HG02571 (cell line): ENCODE measurements at regions not wholly inside any gene's neighbourhood (a gene's known extent, or its start where the extent isn't known, plus 50 kb on each side); places are given as distances from the start of the nearest gene placed in this dataset.
"Not testable (repeated sequence)": the region's sequence is repeated elsewhere in the genome, so short reads cannot be mapped to it uniquely, and the experiment has no call there.

Experiments used
- ATAC-seq: cut with Tn5 transposase; IDR thresholded peaks from one replicate; pipeline ENCODE4 v1.9.1; 2021; ENCODE audit warnings: mild to moderate bottlenecking, moderate library complexity; ENCODE audit not compliant: unreplicated experiment

- ATAC-seq = no peak
These were observed 268.0 kb upstream of the PROK2 start for GRCh38 chr3:72052841-72053409.

DNA sequence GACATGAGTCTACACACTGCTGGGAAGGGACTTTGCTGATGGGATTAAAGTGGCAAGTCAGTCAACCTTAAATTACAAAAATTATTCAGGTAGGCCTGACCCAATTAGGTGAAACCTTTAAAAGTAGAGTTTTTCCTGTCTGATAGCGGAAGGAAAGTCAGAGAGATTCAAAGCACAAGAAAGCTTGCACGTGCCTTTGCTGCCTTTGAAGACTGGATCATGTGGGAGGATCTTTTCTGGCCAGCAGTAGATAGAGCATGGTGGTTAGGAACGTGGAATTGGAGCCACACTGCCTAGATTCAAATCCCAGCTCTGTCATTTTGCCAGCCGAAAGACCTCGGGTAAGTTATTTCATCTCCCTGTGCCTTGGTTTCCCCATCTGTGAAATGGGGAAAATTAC, 265.8 kb upstream of the PROK2 start:
- no peak for ATAC-seq

- no peak for ATAC-seq
These were observed 265.2 kb upstream of the PROK2 start for GRCh38 chr3:72050048-72050632.

GRCh38 chr3:72049300-72049699, 264.4 kb upstream of the PROK2 start:
- ATAC-seq = no peak

DNA sequence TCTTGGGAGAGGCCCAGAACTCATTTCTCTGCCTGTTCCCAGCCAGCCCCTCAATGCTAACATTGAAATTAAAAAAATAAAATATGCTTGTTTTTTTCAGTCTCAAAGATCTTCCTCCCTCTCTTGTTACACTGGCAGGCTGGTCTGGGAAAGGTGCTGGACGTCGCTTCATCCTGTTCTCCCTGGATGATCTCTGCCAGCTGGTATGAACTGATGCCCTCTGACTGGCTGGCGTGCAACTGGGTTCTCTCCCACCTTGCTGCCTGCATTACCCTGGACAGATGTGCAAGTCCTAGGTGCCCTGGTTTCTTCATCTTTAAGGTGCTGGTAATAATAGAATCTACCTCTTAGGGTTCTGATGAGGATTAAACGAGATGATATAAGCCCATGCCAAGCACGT, 263.9 kb upstream of the PROK2 start:
- no peak for ATAC-seq

- no peak for ATAC-seq
These were observed 262.4 kb upstream of the PROK2 start for GRCh38 chr3:72047221-72047871.

- ATAC-seq = no peak
These were observed 259.4 kb upstream of the PROK2 start for GRCh38 chr3:72044231-72044855.

DNA sequence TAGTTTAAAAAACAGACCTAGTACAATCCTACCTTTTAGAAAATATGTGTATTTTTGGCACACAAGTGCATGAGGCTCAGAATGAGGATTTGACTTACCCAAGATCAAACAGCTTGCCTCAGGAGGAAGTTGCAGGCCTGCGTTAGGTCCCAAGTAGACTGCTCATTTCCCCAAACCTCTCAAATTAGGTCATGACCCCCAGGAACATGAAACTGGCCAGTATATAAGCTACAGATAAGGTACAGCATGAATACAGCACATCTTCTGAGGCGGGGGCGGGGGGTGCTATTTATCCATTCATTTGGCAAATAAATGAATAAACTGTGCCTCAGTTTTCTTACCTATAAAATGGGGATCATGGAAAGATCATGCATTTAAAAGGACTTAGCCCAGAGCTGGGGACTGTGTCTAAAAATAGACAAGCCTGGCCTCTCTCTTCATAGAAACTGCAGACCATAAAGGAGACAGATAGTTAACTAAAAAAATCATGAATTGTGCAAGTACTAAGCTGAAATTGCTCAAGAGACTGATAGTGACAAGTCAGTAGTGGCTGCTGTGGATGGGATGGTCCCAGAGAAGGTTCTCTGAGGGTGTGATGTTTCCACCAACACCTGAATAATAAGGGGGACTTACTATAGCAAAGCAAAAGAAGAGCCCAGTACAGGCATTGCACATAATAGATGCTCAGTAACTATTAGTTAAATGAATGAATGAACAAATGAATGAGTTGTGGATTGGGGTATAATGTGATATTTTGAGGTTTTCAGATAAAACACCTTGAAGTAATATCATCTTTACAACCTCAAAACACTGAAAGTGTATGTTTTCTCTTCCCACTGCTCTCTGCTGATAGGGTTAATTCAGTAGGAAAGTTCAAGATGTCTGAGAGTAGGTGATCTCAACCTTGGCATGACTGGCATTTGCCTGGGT, 258.5 kb upstream of the PROK2 start:
- ATAC-seq = no peak

- ATAC-seq = no peak
These were observed 257.7 kb upstream of the PROK2 start for GRCh38 chr3:72042397-72043203.

GRCh38 chr3:72041511-72041910, 256.6 kb upstream of the PROK2 start:
- ATAC-seq = no peak

DNA sequence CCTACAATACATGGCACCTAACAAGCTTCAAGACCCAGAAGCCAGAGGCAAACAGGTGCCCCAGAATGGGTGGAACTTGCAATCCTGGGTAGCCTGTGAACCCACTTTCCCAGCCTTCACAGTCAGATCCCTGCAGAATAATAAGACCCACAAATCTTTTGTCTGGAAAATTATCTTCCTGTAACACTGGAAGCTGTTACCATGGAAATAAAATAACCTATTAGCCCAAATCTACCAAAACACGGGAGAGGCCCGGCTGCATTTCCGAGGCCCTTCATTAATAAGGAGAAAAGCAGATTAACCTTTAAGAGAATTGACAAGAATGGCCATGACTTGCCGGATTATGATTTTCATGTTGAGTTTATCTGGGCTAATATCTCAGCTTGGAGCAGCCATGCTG, 256.1 kb upstream of the PROK2 start:
- no peak for ATAC-seq

DNA sequence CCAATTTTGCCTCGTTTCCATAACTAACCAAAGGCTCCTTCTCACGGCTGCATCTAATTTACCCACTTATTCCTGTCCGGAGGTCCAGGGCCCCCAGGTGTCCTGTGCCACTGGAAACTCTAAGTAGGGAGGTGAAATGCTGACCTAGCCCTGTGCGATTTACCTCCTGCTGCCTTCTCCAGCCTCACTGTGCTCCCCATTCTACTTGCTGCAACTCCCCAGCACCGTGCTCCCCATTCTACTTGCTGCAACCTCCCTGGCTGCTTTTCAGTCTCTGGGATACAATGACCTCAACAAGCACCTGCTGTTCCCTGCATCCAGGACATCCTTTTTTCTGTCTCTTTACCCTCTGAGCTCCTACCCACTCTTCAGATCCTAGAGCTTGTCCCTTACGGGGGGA, 254.7 kb upstream of the PROK2 start:
- ATAC-seq = no peak

GRCh38 chr3:72036899-72037298, 252.0 kb upstream of the PROK2 start:
- no peak for ATAC-seq

DNA sequence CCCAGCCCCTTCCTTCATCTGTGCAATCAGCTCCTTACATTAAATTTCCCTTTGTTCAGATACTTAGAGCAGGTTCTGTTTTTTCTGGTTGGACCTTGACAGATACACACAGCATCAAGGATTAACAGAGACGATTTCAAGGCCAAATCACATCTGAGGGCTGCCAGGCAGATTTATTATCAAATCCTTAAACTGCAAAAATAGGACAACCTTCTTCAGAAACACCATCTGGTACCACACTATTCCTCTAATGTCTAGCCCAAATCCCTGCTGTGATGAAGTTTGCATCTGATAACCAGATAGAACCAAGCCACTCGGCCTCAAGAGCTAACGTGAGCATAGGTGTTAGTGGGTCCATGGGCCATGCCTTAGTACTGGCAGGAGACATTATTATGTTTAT, 250.7 kb upstream of the PROK2 start:
- ATAC-seq = no peak

DNA sequence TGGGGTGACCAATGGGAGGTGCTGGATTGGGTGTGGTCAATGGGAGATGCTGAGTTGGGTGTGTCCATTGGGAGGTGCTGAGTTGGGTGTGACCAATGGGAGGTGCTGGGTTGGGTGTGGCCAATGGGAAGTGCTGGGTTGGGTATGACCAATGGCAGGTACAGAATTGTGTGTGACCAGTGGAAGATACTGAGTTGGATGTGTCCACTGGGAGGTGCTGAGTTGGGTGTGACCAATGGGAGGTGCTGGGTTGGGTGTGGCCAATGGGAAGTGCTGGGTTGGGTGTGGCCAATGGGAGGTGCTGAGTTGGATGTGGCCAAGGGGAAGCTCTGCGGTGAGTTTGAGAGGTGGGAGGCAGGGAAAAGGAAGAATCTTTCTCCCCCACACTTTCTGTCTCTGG, 250.0 kb upstream of the PROK2 start:
- no peak for ATAC-seq

GRCh38 chr3:72033666-72034428, 248.9 kb upstream of the PROK2 start:
- ATAC-seq = no peak

DNA sequence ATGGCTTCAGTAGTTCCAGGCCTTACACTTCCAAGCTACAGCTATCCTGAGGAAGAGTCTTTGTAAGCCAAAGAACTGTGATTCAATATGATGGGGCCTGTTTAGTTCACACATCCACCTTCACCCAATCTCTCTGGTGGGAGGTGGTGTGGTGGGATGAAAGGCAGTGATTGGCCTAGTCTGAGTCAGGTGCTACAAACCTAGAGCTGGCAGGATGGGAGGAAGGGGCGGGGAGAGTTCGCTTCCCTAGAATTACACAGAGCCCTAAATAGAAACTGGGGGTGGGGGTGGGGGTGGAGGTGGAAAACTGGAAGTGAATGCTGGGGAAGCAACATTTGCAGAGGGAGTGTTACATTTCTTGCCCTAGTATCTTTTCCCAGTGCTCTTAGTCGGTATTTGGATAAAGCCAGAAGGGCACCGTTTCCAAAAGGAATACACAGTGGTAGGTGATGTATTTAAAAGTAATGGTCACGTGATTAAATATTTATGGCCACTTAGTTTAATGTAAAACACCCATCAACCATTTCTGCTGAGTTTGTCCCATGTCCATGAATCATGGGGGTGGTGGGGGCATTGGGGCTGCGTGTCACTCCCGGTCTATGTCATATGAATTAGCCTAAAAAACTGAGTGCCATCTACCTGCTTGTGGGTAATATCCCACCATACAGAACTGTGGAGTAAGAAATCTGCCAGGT, 247.6 kb upstream of the PROK2 start:
- ATAC-seq = no peak

DNA sequence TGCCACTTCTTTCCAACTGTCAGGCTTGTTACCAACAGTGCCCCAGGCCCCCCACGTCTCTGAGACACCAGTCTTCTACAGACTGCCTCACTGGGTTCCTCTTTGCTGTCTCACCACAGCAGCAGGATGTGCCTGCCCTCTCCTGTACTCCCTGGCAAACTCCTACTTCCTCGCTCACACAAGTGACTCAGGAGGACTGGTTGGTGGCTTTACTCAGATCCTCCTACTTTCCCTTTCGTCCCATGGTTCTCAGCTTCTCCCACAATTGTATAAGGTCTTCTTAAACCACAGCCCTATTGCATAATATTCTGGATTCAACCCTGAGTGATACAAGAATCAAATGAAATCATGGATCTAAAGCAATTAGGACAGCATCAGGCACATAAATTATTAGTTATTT, 246.6 kb upstream of the PROK2 start:
- no peak for ATAC-seq

DNA sequence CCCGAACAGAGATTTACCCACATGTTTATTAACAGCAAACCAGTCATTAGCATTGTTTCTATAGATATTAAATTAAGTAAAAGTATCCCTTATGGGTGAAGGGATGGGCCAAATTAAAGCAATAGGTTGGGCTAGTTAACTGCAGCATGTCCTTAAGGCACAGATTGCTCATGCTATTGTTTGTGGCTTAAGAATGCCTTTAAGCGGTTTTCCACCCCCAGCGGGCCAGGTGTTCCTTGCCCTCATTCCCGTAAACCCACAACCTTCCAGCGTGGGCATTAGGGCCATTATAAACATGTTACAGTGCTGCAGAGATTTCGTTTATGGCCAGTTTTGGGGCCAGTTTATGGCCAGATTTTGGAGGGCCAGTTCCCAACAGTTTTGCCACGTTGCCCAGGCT, 245.3 kb upstream of the PROK2 start:
- not testable (repeated sequence) for ATAC-seq
